ENCODE measurements at regions not wholly inside any gene's neighbourhood (a gene's known extent, or its start where the extent isn't known, plus 50 kb on each side); places are given as distances from the start of the nearest gene placed in this dataset.
"Not testable (repeated sequence)": the region's sequence is repeated elsewhere in the genome, so short reads cannot be mapped to it uniquely, and the experiment has no call there.

DNA sequence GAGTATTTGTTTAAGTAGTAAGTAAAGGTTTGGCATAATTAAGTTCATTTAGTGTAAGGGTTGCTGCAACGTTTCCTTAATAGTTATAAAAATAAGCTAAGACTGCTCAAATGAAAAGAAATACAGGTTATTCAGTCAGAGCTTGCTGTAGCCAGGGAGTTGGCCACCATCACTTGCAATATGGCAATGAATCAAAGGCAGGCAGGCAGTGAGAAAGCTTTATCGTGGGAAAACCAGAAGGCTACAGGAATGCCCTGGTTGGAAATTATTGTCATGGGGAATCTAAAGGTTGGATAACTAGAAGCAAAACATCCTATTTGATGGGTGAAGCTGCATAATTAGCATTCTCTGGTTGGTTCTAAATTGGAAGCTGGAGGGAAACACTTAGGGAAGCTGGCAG, 1286.4 kb upstream of the CDH18 start:
- not testable (repeated sequence) for DNase-seq

DNA sequence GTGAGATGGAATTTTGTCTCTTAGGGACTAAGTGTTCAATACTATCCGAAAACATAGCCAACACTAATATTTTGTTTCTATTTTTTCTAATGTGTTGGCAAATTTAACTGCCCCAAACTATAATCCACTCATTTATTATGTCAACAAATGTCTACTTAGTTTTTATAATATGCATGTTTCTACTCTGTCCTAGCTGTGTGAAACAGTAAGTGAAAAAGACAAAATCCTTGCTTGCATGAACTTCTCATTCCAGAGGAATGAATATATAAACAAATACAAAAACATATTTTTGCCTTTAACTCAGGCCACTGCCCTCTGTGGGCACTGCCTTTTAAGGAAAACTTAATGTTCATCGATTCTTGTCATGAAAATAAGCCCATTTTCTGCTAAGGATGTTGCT, 1275.4 kb upstream of the CDH18 start:
- no peak for DNase-seq

DNA sequence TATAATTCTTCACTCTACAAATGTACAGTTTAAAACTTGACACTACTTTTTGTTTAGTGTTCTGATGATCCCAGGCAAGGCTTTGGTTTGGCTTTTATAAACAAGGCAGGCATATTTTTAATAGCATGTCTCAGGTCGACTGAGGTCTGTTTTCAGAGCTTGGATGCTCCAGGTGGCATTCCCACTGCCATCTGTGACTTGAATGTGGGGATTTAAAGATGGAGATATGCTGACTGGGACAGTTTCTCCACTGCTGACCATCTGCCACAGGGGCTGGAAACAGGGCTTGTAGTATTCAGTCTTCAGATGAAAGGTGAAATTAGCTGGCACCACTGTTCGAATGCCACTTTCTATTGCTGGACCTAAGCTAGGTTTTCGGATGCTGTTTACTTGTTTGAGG, 1266.2 kb upstream of the CDH18 start:
- DNase-seq = no peak

DNA sequence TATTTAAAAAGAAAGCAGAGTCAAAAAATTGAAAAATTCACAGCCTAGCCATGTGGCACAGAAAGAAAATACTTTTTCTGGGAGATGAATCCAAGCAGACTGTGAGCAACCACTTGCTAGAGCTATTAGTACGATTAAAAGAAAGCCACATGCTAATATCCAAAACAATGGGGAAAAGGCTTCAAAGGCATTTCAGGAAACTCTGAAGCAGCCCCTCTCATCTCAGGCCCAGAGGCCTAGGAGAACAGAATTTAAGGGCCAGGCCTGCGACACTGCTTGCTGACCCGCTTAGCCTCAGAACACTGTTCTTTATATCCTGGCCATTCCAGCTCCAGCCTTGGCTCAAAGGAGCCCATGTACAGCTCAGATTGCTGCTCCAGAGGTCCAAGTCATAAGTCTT, 1257.0 kb upstream of the CDH18 start:
- DNase-seq = no peak

DNA sequence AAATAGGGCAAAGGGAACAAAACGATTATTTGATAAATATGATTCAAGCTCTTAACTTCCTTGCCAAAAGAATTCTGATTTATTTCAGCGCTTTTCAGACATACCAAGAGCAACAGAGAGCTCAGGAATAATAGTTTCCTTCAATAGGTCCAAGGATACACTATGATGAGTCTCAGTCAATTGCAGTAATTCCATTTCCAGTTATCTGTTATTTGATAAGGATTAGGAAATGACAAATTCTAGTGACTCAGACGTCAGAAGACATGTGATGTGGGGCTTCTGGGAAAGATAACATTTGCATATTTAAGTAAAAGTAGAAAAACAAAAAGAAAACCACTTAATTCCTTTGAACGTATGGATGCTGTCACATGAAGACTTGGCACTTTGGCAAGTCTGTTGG, 1250.8 kb upstream of the CDH18 start:
- no peak for DNase-seq

DNA sequence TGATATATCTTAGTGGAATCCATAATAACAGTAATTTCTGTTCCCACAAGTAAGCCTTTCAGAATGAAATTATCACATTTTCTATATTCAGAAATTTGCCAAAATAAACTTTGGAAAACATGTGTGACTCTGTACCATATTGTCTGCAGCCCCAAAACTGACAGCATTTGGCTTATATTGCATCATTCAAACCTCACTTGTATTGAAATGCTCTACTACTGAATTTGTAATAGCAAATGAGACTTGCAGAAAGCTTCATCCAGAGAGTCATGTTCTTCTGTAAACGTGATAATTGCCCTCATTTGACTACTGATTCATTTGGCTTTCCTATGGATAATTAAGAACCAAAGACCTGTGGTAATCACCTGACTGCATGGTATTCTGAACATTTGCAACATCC, 1249.5 kb upstream of the CDH18 start:
- peak; percentile 7 for DNase-seq

DNA sequence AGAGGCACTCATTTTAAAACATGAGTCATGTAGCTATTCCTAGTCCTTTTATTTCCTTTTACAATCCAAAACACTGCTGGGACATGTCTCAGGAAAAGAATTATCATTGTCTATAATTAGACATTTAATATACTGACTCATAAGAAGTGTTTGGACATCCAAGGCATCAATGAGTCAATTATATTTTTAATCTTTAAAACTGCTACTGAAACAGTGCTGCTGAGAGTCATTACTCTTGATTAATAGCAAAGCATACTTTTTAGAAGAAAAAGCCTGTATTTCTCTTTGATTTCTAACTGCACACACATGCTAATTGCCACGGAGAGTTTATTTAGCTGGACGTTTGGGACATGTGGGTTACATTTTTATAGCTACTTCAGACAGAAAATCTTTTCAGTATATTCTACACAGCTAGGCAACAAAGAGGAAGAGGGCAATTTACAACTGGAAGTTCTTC, 1249.0 kb upstream of the CDH18 start:
- DNase-seq = peak; percentile 33

DNA sequence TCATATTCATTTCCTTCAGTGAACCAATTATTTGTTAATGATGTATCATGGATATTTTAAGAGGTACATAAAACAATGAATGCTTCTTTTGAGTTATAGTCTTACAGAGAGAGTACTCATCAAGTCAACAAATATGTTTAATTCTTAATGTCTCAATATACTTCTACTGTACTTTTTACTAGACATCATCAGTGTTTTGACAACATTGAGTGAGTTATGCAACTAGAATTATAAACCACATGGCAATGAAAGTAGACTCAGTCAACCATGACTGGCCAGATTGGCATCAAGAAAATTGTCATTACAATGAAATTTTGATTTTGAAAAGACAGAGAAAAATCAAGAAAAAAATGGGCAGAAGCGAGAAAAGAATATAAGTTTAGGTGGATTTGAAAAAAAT, 1248.1 kb upstream of the CDH18 start:
- no peak for DNase-seq

DNA sequence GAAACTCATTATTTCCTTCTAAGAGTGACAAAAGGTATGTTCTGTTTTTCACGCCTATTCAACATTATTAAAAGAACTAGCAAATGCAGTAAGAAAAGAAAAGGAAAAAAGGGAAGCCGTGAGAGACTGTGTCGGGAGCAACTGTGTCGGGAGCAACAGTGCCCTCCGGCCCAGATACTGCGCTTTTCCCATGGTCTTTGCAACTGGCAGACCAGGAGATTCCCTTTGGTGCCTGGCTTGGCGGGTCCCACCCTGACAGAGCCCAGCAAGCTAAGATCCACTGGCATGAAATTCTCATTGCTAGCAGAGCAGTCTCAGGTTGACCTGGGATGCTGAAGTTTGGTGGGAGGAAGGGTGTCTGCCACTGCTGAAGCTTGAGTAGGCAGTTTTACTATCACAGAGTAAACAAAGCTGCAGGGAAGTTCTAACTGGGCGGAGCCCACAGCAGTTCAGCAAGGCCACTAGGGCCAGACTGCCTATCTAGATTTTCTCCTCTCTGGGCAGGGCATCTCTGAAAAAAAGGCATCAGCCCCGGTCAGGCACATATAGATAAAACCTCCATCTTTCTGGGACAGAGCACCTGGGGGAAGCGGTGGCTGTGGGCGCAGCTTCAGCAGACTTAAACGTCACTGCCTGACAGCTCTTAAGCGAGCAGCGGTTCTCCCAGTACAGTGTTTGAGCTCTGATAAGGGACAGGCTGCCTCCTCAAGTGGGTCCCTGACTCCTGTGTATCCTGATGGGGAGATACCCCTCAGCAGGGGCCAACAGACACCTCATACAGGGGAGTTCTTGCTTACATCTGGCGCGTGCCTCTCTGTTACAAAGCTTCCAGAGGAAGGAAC, 1237.4 kb upstream of the CDH18 start:
- DNase-seq = no peak

DNA sequence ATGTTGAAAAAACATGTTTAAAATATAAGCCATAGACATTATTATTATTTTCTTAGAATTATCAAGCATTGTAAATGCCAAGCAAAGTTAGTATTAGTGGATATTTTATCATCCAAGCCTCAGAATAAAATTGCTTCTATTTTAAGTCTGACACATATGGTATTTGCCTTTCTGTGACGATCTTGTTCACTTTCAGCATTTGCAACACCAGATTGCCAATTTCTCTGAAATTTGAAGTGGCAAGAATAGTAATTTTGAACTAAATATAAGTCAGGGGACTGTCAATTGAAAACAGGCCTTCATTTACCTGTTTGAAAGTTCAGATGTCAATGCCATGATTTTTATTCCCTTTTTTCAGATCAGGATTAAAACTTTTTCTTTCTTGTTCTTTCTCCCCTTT, 1233.6 kb upstream of the CDH18 start:
- no peak for DNase-seq

DNA sequence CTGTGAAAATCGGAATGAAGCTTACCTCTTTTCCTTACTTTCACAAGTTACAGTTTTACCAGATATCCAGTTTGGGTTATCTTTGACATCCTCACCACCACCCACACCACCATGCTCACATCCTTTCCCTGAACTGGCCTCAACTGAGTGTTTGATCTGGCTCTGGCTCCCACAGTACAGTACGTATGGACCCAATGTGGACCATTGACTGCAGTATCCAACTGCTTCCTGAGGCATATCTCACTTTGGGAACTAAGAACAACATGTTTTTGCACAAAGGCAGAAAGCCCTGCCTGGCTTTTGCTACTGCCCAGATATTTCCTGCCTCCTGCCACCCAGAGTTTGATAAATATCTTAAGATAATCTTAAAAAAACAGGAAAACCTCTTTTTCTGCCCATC, 1232.0 kb upstream of the CDH18 start:
- peak; percentile 19 for DNase-seq

DNA sequence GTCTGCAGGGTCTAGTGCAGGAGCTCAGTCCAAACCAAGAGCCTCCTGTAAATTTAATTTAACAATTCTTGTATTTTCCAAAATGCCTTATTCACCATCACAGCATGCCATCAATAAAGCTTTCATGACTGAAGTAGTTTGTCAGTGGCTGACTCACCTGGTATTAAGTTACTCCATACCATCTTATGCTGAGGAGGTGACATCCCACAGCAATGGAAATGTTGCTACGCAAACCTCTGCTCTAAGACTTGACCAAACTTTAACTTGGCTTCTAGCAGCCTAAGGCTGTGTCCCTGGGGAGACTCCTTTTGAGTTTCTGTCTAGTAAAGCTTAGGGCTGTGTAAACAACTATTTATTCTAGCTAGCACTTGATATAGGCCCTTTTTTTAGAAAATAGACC, 1231.3 kb upstream of the CDH18 start:
- DNase-seq = peak; percentile 84

DNA sequence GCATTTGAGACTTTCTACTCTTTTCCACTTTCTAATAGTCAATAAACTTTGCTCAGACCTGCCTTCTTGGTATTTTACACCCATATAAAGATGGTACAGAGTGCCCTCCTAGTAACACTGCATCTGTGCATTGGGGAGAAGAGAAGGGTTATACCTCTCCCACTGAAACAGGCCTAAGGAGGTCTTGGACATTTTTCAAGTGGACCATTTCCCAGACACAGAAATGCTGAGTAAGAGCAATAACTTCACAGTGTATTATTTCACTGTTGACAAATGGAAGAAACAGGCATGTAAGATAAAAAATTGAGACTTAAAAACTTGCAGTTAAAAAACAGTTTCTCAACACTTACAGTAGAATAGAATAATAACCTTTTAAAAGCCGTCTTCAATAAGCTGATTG, 1224.0 kb upstream of the CDH18 start:
- DNase-seq = no peak

DNA sequence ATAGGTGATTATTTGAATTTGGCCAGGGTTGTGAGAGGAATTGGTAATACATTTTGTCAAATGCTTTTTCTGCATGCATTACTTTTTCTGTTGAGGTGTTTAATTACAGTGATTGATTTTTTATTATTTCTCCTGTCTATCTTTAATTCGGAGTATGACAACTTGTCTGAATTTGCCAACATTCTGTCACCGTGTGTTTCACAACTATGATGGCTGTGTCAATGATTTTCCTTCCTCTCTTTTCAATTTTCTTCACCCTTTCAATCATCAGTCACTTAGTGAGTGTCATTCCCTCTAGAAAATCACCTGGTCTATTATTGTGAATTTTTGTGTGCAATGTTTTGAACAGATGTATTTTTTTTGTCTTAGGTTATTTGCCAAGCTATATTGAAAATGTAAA, 1221.4 kb upstream of the CDH18 start:
- no peak for DNase-seq

DNA sequence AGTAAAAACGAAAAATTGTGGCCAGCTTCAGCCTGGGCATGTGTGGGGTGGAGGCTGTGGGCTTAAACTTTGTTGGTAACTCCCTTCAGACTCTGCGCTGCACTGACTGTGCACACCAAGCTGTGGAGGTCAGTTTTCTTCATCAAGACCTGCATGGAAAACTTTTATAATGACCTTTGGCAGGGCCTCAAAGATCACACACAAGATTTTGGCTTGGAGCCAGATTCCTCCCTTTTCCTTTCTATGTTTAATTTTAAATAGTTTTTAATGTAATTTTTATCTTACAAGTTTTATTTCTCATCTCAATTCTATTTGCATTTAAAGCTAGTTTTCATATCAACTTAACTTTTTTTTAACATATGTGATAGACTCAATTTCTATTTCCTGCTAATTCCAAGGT, 1211.1 kb upstream of the CDH18 start:
- peak; percentile 18 for DNase-seq

DNA sequence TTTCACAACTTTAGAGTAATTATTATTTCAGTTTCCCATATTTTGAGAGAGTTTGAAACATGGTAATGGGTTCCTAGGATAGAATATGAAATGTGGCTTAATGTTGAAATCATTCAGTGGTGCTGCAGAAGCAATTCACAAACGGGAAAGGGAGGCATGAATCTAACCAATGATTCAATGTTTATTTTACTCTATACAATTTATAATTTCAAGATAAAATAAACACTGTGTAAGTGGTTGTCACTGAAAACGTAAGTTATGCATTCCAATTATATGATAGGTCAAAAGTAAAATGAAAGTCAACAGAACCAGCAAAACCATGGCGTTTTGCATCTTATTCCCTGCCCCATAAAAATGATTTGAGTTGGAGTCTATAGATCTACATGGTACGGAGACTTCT, 1207.1 kb upstream of the CDH18 start:
- DNase-seq = no peak

DNA sequence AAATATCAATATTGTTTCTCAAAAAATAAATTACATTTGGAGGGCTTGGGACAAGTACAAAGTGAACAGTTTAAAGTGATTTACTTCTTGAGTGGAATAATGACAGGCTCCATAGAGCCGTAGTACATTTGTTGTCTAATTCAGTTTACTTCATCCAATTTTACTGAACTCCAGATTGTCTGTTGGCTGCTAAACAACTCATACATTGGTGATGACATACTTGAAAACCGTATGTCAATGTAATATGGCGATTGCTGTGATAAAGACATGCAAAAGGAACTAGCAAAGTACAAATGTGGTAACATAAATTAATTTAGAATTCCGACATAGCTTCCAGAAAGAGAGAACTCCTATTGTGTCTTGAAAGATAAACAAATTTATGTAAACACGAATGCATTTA, 1197.5 kb upstream of the CDH18 start:
- DNase-seq = no peak

DNA sequence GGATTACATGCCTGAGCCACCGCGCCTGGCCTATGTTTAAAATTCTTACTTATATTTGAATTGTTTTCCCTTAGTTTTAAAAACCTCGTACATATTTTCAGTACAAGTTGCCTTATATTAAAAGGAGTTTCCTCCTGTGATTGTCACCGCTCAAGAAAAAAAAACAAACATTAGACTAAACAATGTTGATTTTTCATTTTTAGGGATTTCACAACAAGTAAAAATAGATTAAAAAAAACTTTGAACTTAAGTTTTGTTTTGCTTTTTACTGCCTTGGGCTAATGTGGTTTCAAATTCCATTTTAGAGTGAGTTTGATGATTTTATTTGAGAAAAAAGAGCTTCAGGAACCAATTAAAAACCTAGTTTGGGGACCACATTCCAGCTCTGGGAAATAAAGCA, 1196.6 kb upstream of the CDH18 start:
- DNase-seq = no peak

DNA sequence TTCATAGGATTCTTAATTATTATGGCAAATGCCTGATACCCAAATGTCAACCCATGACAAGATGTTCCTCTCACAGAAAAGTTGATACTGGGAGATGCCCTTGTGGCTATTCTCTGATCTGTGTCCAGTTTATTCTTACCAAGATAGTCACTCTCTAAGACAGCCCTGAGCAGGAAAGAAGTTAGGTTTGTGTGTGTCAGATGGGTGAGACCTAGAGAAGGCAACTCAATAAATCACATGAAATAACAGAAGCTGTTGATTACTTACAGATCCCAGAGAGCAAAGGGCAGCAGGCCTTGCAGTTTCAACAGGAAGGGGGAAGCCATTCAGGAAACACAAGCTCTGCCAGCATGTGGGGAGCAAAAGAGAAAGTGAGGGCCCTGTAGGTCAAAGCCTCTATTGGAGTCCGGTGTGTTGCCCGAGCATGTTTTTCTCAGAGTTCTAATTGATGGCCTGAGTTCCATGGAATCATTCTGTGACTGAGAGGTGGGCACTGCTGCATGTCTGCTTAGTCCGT, 1193.7 kb upstream of the CDH18 start:
- no peak for DNase-seq

DNA sequence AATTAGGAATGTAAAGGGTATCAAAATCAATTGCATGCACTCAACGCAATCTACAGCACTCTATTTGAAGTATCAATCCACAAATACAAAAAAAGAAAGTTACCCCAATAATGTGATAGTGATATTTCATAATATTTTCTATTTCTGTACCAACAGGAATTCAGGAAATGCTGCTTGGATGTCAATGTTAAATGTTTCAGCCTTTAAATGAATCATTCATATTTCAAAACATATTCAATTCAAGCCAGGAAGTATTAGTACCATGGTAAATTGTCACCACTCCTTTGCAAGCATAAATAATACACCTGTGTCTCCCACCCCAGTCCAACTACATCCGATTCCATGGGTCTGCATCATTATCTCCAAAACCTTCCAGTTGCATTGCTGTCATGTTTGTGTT, 1185.5 kb upstream of the CDH18 start:
- no peak for DNase-seq

DNA sequence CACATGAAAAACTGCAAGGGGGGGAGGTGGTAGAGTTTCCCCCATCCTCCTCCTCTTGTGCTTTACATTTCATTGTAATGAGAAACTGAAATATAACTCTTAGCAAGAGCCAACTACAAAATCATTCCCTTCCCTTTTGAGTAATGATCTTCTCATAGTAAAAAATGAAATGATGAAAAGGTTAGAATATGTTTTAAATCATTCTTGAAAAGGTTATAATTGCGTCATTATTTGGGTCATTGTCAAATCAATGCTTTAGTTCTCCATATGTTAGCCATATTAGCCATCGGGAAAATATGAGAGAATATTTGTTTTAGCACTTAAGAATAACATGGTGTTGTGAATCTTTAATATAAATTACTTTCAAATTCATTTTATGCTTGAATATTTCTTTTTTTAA, 1185.0 kb upstream of the CDH18 start:
- no peak for DNase-seq

DNA sequence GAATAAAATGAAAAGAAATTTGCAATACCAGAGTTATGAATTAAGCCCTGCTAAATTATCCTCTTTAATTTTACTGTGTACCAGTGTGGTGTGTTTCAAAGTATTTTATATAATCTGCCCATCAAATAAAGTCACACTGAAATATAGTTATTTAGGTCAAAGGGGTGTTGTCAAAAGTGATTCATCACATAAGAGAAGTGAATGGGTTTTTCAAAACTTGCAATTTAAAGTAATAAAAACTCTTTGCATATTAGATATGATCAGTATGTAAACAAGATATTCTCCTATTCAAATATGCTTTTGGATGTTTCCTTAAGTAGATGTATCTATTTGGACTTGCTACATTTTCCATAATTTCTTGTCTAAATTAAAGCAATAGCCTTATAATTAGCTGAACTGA, 1183.0 kb upstream of the CDH18 start:
- no peak for DNase-seq

DNA sequence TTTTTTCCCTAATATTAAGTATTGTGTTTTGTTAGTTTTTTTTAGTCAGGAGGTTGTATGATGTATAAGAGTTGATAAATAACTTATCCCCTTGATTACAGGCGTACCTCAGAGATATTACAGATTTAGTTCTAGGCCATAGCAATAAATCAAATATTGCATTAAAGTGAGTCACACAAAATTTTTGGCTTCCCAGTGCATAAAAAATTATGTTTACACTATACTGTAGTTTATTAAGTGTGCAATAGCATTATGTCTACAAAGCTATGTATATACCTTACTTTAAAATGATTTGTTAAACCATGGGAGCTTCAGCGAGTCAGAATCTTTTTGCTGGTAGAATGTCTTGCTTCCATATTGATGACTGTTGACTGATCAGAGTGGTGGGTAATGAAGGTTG, 1180.6 kb upstream of the CDH18 start:
- no peak for DNase-seq

DNA sequence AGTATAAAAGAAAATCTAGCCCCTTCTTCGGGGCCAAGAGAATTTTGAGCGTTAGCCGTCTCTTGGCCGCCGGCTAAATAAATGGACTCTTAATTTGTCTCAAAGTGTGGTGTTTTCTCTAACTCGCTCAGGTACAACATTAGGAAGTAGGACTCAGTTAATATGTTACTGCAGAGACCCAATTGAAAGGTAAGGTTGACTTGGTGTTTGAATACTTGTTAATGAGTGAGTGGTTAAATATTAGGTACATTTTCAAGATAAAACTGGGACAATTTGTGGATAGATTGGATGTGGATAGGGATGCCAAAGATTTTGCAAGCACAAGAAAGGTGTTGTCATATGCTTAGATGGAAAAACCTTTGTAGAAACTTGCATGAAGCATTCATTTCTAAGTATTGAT, 1177.3 kb upstream of the CDH18 start:
- DNase-seq = no peak

DNA sequence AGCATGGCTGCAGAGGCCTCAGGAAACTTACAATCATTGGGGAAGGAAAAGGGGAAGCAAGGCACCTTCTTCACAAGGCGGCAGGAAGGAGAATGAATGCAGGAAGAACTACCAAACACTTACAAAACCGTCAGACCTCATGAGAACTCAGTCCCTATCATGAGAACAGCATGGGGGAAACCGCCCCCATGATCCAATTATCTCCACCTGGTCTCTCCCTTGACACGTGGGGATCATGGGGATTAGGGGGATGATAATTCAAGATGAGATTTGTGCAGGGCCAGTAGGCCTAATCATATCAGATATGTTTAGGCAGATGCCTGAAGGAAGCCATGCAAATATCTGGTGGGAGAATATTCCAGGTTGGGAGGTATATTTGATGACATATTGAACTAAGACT, 1176.4 kb upstream of the CDH18 start:
- DNase-seq = no peak

All from DMS53 (cell line).